Gastrocnemius medialis (tissue), 4 donors: ENCODE measurements at regions not wholly inside any gene's neighbourhood (a gene's known extent, or its start where the extent isn't known, plus 50 kb on each side); places are given as distances from the start of the nearest gene placed in this dataset.

Experiments
- POLR2A ChIP-seq, 2 donors: fragments of 450-650 bp; IDR thresholded peaks; one replicate each; pipeline ENCODE4 v1.6.1; 2017; ENCODE audit warnings: antibody characterized with exemption in 2 of 2, mild to moderate bottlenecking in 2 of 2, moderate library complexity in 2 of 2
- TF ChIP-seq, protein P1 (sequence below), 5 experiments: fragments of 450-650 bp in 3 of 5; fragments of 200-600 bp in 2 of 5; sonication (generic) in 2 of 5; IDR thresholded peaks in 4 of 5; conservative IDR thresholded peaks in 1 of 5; 1 replicate in 4 of 5; 2 replicates in 1 of 5; pipeline ENCODE4 v1.5.1; 2016 to 2019; ENCODE audit warnings: antibody characterized with exemption in 5 of 5, mild to moderate bottlenecking in 3 of 5, moderate library complexity in 3 of 5

DNA sequence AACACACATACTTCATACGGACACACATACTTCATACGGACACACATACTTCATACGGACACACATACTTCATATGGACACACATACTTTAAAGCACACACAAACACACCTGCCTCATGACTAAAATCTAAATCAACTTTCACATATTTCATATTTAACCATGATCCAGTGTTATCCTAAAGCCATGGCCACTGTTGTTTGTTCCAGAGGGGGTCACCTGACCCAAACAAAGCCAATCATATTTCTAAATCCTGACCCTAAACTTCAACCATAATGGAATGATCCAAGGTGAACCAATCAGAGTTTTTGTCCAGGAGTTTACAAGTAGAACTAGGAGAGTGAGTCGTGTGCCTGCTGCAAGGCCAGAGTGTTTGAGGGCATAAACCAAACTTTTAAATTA lies 97.2 kb upstream of the KIT start:
- TF ChIP-seq, protein P1, sequence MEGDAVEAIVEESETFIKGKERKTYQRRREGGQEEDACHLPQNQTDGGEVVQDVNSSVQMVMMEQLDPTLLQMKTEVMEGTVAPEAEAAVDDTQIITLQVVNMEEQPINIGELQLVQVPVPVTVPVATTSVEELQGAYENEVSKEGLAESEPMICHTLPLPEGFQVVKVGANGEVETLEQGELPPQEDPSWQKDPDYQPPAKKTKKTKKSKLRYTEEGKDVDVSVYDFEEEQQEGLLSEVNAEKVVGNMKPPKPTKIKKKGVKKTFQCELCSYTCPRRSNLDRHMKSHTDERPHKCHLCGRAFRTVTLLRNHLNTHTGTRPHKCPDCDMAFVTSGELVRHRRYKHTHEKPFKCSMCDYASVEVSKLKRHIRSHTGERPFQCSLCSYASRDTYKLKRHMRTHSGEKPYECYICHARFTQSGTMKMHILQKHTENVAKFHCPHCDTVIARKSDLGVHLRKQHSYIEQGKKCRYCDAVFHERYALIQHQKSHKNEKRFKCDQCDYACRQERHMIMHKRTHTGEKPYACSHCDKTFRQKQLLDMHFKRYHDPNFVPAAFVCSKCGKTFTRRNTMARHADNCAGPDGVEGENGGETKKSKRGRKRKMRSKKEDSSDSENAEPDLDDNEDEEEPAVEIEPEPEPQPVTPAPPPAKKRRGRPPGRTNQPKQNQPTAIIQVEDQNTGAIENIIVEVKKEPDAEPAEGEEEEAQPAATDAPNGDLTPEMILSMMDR (IDR thresholded peaks at IDR 0.05 in 4 of 5, conservative IDR thresholded peaks at IDR 0.05 in 1 of 5) = no peak
- TF ChIP-seq POLR2A (IDR thresholded peaks at IDR 0.05) = no peak
